B cell (primary cell): ENCODE measurements at regions not wholly inside any gene's neighbourhood (a gene's known extent, or its start where the extent isn't known, plus 50 kb on each side); places are given as distances from the start of the nearest gene placed in this dataset.

Source experiments
- ATAC-seq: fragments of 200-7000 bp; cut with Tn5 transposase; one replicate; pipeline ENCODE4 v1.10.0; 2021; ENCODE audit warnings: low read depth, mild to moderate bottlenecking, moderate number of reproducible peaks, moderate library complexity
- CTCF ChIA-PET: fragments of 350-600 bp; sonication (Branson Sonifier 250); formaldehyde crosslinking; loops from one replicate; lab custom pipeline; 2021; ENCODE audit warnings: antibody characterized with exemption, inconsistent platforms; lab: Charles Lee
- POLR2A ChIA-PET: fragments of 350-600 bp; sonication (Branson Sonifier 250); formaldehyde crosslinking; loops from one replicate; lab custom pipeline; 2021; ENCODE audit warnings: antibody characterized with exemption; lab: Charles Lee
- DNase-seq: peaks from one replicate; pipeline ENCODE4 v3.0.0; 2013
- H2AFZ ChIP-seq: 2 replicates; pipeline ENCODE4 v1.6.1; 2012; ENCODE audit warnings: mild to moderate bottlenecking, low read depth, low read length; ENCODE audit not compliant: insufficient read depth, poor library complexity, severe bottlenecking
- H3K27ac ChIP-seq, 2 donors: 1 replicate in 1 of 2; 2 replicates in 1 of 2; pipeline ENCODE4 v1.5.1; 2012 to 2013; ENCODE audit warnings: low read length in 2 of 2, mild to moderate bottlenecking in 2 of 2, moderate library complexity in 1 of 2
- H3K27me3 ChIP-seq, 4 experiments: fragments of 200-600 bp in 1 of 4; sonication (generic) in 1 of 4; replicated peaks in 1 of 4; 1 replicate in 2 of 4; 2 replicates in 2 of 4; pipeline versions ENCODE4 v1.6.1 to v1.7.0; 2013 to 2016; ENCODE audit warnings: low read length in 3 of 4, mild to moderate bottlenecking in 2 of 4, mixed read lengths in 1 of 4, moderate library complexity in 1 of 4; ENCODE audit not compliant: insufficient read depth in 4 of 4, control insufficient read depth in 3 of 4; ENCODE audit errors: control extremely low read depth in 1 of 4
- H3K36me3 ChIP-seq, 2 experiments: replicated peaks in 1 of 2; 1 replicate in 1 of 2; 2 replicates in 1 of 2; pipeline versions ENCODE4 v1.6.1 to v1.7.1; 2013; ENCODE audit warnings: low read length in 1 of 2; ENCODE audit not compliant: insufficient read depth in 2 of 2, control insufficient read depth in 1 of 2; ENCODE audit errors: control extremely low read depth in 1 of 2, extremely low read depth in 1 of 2
- H3K4me1 ChIP-seq, 2 donors: fragments of 200-600 bp in 1 of 2; sonication (generic) in 1 of 2; 1 replicate in 1 of 2; 2 replicates in 1 of 2; pipeline versions ENCODE4 v1.5.1 to v1.6.1; 2013 to 2017; ENCODE audit warnings: low read length in 2 of 2; ENCODE audit not compliant: control insufficient read depth in 2 of 2, insufficient read depth in 2 of 2
- H3K4me2 ChIP-seq: replicated peaks from 2 replicates; pipeline ENCODE3; 2012; ENCODE audit warnings: mild to moderate bottlenecking, low read depth, low read length; ENCODE audit not compliant: poor library complexity, severe bottlenecking
- H3K4me3 ChIP-seq, 5 experiments: fragments of 200-600 bp in 1 of 5; sonication (generic) in 1 of 5; 1 replicate in 3 of 5; 2 replicates in 2 of 5; pipeline versions ENCODE4 v1.5.1 to v1.7.0; 2011 to 2016; ENCODE audit warnings: low read length in 4 of 5, mild to moderate bottlenecking in 4 of 5, low read depth in 2 of 5, control low read depth in 1 of 5, moderate library complexity in 1 of 5; ENCODE audit not compliant: insufficient read depth in 1 of 5; ENCODE audit errors: control extremely low read depth in 1 of 5, extremely low read depth in 1 of 5
- H3K79me2 ChIP-seq: fragments of 200-600 bp; sonication (generic); one replicate; pipeline ENCODE4 v1.6.0; 2016; ENCODE audit warnings: low read length; ENCODE audit not compliant: control insufficient read depth, insufficient read depth
- H3K9ac ChIP-seq: fragments of 200-600 bp; sonication (generic); 2 replicates; pipeline ENCODE4 v1.6.1; 2017; ENCODE audit warnings: mild to moderate bottlenecking, low read length, moderate library complexity
- H3K9me3 ChIP-seq, 3 donors: one replicate each; pipeline versions ENCODE4 v1.6.1 to v1.7.1; 2013; ENCODE audit warnings: low read length in 2 of 3; ENCODE audit not compliant: control insufficient read depth in 2 of 3, insufficient read depth in 1 of 3; ENCODE audit errors: control extremely low read depth in 1 of 3
- H4K20me1 ChIP-seq: 2 replicates; pipeline ENCODE4 v1.6.0; 2012; ENCODE audit warnings: mild to moderate bottlenecking, low read length; ENCODE audit not compliant: insufficient read depth, control insufficient read depth, poor library complexity, severe bottlenecking
- H3K27ac Mint-ChIP-seq: one replicate; pipeline ENCODE4 v1.8.0; 2021; ENCODE audit warnings: mixed read lengths
- H3K27me3 Mint-ChIP-seq: one replicate; pipeline ENCODE4 v1.8.0; 2021; ENCODE audit warnings: mixed read lengths
- H3K4me1 Mint-ChIP-seq: one replicate; pipeline ENCODE4 v1.8.0; 2021; ENCODE audit warnings: mixed read lengths
- H3K4me3 Mint-ChIP-seq: one replicate; pipeline ENCODE4 v1.8.0; 2021; ENCODE audit warnings: mixed read lengths
- H3K9me3 Mint-ChIP-seq: one replicate; pipeline ENCODE4 v1.8.0; 2022; ENCODE audit warnings: mixed read lengths; ENCODE audit not compliant: insufficient read depth
- EZH2 ChIP-seq: IDR thresholded peaks from 2 replicates; pipeline ENCODE4 v1.6.1; 2012; ENCODE audit warnings: borderline replicate concordance, low read depth, mild to moderate bottlenecking, moderate library complexity, low read length; ENCODE audit not compliant: insufficient read depth, poor library complexity, severe bottlenecking
- WGBS: methylation state at CpG from one replicate; pipeline ENCODE4 v1.1.5; 2013; ENCODE audit warnings: missing lambda C conversion rate; ENCODE audit not compliant: insufficient coverage; 5-methylcytosine and 5-hydroxymethylcytosine counted together
- intact Hi-C: fragments of 100-400 bp; cut with micrococcal nuclease; formaldehyde crosslinking; loops from one replicate; pipeline ENCODE4 v1.10.0; 2022
- TF ChIP-seq, protein P1 (sequence below): fragments of 200-600 bp; IDR thresholded peaks from one replicate; pipeline ENCODE4 v1.8.0; 2022; ENCODE audit warnings: antibody characterized with exemption, mild to moderate bottlenecking

DNA sequence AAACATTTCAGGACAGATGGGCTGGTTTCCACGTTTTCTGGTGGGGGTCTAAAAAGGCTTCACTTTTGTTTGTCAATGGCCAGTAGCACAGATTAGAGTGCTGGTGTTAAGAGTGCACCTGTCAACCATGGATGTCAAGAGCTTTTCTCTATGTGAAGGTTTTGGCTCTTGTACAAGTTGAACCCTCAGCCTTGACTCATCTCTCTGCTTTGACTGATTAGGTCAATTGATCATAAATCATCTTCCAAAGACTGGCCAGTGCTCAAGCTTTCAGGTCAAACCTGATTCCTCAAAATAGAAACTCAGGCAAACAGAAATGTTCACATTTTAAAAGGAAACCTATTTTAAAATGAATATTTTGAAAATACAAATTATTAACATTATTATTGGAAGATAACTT lies 59.6 kb upstream of the SP4 start:
- Histone ChIP-seq H3K4me2 (no peak overlapping the region), H3K27me3 (no peaks in the 10 kb centered on the region), H3K79me2 (no peaks in the 10 kb centered on the region), H3K4me1 (no peaks in the 10 kb centered on the region), H3K9ac (no peak overlapping the region), H3K27ac (no peak overlapping the region), H3K9me3 (peaks cover 0 to 5% (median 0%) of the 10 kb centered on the region in 3 donors), H4K20me1 (no peaks in the 10 kb centered on the region), H3K36me3 (no peaks in the 10 kb centered on the region), H3K4me3 (no peak overlapping the region), H2AFZ (no peak overlapping the region)
- DNase-seq: no peak
- WGBS: 89% methylated on average over 1 of the region's 1 CpG
- intact Hi-C loops: no loop called here
- H3K4me1 Mint-ChIP-seq: peaks cover 9% of the 10 kb centered on the region
- H3K4me3 Mint-ChIP-seq: no peak overlapping the region
- no peaks in the 10 kb centered on the region for H3K27me3 Mint-ChIP-seq
- no peak for TF ChIP-seq EZH2
- TF ChIP-seq, protein P1, sequence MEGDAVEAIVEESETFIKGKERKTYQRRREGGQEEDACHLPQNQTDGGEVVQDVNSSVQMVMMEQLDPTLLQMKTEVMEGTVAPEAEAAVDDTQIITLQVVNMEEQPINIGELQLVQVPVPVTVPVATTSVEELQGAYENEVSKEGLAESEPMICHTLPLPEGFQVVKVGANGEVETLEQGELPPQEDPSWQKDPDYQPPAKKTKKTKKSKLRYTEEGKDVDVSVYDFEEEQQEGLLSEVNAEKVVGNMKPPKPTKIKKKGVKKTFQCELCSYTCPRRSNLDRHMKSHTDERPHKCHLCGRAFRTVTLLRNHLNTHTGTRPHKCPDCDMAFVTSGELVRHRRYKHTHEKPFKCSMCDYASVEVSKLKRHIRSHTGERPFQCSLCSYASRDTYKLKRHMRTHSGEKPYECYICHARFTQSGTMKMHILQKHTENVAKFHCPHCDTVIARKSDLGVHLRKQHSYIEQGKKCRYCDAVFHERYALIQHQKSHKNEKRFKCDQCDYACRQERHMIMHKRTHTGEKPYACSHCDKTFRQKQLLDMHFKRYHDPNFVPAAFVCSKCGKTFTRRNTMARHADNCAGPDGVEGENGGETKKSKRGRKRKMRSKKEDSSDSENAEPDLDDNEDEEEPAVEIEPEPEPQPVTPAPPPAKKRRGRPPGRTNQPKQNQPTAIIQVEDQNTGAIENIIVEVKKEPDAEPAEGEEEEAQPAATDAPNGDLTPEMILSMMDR: no peak
- POLR2A ChIA-PET: interaction anchor here (0.6 kb wide), 1 partner anchor 121 kb away, joined by 6 read pairs; no protein-coding TSS in a partner anchor
- H3K9me3 Mint-ChIP-seq: no peaks in the 10 kb centered on the region
- ATAC-seq: no peak
- CTCF ChIA-PET: no interaction called here
- no peak overlapping the region for H3K27ac Mint-ChIP-seq

DNA sequence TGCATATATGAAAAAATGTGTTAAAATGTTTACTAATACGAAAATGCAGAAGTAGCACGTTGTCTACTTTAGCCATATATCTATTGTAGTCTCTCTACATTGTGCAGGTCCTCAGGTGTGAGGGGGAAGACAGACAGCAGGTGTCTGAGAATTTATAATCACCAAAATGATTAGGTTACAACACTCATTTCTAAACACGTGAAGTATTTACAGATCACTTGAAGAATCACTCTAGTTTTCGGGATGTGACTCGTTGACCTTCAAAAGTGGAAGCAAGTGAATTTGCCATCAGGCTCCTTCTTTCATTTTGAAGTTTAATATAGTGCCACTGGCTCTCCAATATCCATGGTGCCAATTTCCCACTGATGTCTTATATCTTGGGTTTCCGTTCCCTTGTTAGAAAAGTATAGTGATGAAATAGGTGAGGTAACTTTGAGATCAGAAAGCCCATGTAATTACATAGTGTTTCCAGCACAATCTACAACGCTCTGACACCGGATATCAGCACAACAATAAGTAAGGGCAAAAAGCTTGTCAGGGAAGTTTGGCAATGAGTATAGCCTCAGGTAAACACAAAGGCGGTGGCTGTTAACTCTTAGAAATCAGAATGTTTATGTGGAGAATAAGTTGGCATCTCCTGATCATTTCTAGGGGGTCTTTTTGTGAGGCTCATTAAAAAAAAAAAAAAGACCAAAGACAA lies 57.5 kb upstream of the SP4 start:
- ATAC-seq (no peak), DNase-seq (no peak)
- TF ChIP-seq, protein P1: no peak
- TF ChIP-seq EZH2: no peak
- Histone ChIP-seq H3K9ac (no peak overlapping the region), H3K79me2 (no peaks in the 10 kb centered on the region), H3K4me3 (no peak overlapping the region), H3K27me3 (no peaks in the 10 kb centered on the region), H2AFZ (no peak overlapping the region), H3K9me3 (peaks cover 0 to 5% (median 0%) of the 10 kb centered on the region in 3 donors), H3K4me2 (no peak overlapping the region), H3K27ac (no peak overlapping the region), H4K20me1 (no peaks in the 10 kb centered on the region), H3K4me1 (no peaks in the 10 kb centered on the region), H3K36me3 (no peaks in the 10 kb centered on the region)
- CTCF ChIA-PET: interaction anchor here (1.5 kb wide), 1 partner anchor 13 kb away, joined by 3 read pairs; no protein-coding TSS in a partner anchor
- Mint-ChIP-seq H3K27ac (no peak overlapping the region), H3K27me3 (no peaks in the 10 kb centered on the region), H3K4me3 (no peak overlapping the region), H3K9me3 (no peaks in the 10 kb centered on the region), H3K4me1 (peaks cover 9% of the 10 kb centered on the region)
- 83% methylated on average over 4 of the region's 9 CpGs for WGBS
- POLR2A ChIA-PET: interaction anchor here (0.7 kb wide), 1 partner anchor 96 kb away, joined by 5 read pairs; no protein-coding TSS in a partner anchor
- intact Hi-C loops: no loop called here
